ENCODE measurements at regions not wholly inside any gene's neighbourhood (a gene's known extent, or its start where the extent isn't known, plus 50 kb on each side); places are given as distances from the start of the nearest gene placed in this dataset.

DNA sequence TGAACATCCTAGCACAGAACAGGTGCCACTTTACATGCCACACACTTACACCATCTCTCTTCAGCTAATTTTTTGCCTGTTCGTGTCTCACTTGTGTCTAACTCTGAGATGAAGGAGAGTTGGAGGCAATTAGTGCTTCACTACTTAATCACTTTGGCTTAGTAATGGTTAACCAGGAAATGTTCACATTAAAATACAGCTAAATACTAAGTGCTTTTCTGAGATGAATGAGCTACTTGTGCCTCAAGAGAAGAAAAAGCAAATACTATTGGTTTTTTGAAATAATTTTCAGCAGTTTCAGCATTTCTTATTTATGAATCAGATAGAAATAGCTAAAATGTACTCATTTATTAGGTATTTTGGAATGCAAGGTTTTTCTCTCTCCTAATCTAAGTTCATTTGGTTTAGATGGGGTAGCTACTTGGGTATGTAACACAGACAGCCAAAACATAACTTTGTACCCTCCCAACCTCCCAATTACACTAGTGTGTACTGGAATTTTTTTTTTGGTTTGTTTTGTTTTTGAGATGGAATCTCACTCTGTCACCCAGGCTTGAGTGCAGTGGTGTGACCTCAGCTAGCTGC is 1474.1 kb upstream of the SEL1L start:
- Histone ChIP-seq H4K20me1 (ENCODE audit: insufficient read depth, low read length) (no peaks in the 10 kb centered on the region), H3K4me3 (ENCODE audit: low read depth in 1 of 2, low read length in 2 of 2) (no peak overlapping the region), H3K79me2 (ENCODE audit: insufficient read depth, low read length) (no peaks in the 10 kb centered on the region), H3K4me2 (ENCODE audit: insufficient read depth, low read length) (no peak overlapping the region), H2AFZ (ENCODE audit: low read depth, low read length) (no peak overlapping the region), H3K9me3 (ENCODE audit: insufficient read depth, low read length, severe bottlenecking) (no peaks in the 10 kb centered on the region), H3K27ac (ENCODE audit: low read length) (no peak overlapping the region), H3K9ac (ENCODE audit: low read depth, low read length) (no peak overlapping the region), H3K27me3 (ENCODE audit: insufficient read depth, low read length, poor library complexity) (no peaks in the 10 kb centered on the region), H3K36me3 (ENCODE audit: insufficient read depth, low read length) (no peaks in the 10 kb centered on the region), H3K4me1 (ENCODE audit: insufficient read depth, low read length) (no peaks in the 10 kb centered on the region)
- ATAC-seq (ENCODE audit: insufficient read depth, low read depth) = no peak
- DNase-seq = no peak
- TF ChIP-seq, protein P1, sequence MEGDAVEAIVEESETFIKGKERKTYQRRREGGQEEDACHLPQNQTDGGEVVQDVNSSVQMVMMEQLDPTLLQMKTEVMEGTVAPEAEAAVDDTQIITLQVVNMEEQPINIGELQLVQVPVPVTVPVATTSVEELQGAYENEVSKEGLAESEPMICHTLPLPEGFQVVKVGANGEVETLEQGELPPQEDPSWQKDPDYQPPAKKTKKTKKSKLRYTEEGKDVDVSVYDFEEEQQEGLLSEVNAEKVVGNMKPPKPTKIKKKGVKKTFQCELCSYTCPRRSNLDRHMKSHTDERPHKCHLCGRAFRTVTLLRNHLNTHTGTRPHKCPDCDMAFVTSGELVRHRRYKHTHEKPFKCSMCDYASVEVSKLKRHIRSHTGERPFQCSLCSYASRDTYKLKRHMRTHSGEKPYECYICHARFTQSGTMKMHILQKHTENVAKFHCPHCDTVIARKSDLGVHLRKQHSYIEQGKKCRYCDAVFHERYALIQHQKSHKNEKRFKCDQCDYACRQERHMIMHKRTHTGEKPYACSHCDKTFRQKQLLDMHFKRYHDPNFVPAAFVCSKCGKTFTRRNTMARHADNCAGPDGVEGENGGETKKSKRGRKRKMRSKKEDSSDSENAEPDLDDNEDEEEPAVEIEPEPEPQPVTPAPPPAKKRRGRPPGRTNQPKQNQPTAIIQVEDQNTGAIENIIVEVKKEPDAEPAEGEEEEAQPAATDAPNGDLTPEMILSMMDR (IDR thresholded peaks at IDR 0.05; ENCODE audit: borderline replicate concordance, extremely low read depth, low read length, poor library complexity, severe bottlenecking) = no peak
- TF ChIP-seq EZH2 (IDR thresholded peaks at IDR 0.05; ENCODE audit: borderline replicate concordance, low read depth, low read length, severe bottlenecking) = no peak

DNA sequence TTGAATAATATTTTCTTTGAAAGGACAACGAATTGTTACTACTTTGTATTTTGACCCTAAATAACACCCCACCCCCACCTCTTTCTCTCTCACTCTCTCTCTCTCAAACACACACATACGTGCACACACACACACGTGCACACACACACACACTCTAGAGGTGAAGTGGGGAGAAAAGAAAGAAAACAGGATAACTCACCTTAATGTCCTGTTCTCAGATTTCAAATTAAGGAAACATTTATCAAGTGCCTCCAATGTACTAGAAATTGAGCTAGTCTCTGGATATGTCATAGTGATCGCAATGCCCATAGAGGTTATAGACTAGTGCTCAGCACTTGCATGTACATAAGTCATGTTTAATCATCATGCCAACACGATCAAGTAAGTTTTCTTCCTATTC is 1483.6 kb upstream of the SEL1L start:
- no peak overlapping the region for H3K4me2 ChIP-seq (ENCODE audit: insufficient read depth, low read length)
- H3K4me3 ChIP-seq (ENCODE audit: low read depth in 1 of 2, low read length in 2 of 2) = no peak overlapping the region
- no peaks in the 10 kb centered on the region for H3K27me3 ChIP-seq (ENCODE audit: insufficient read depth, low read length, poor library complexity)
- no peak for ATAC-seq (ENCODE audit: insufficient read depth, low read depth)
- no peaks in the 10 kb centered on the region for H3K4me1 ChIP-seq (ENCODE audit: insufficient read depth, low read length)
- no peak overlapping the region for H3K9ac ChIP-seq (ENCODE audit: low read depth, low read length)
- no peak for DNase-seq
- H3K79me2 ChIP-seq (ENCODE audit: insufficient read depth, low read length) = no peaks in the 10 kb centered on the region
- no peaks in the 10 kb centered on the region for H3K9me3 ChIP-seq (ENCODE audit: insufficient read depth, low read length, severe bottlenecking)
- no peaks in the 10 kb centered on the region for H3K36me3 ChIP-seq (ENCODE audit: insufficient read depth, low read length)
- no peak overlapping the region for H2AFZ ChIP-seq (ENCODE audit: low read depth, low read length)
- H3K27ac ChIP-seq (ENCODE audit: low read length) = no peak overlapping the region
- H4K20me1 ChIP-seq (ENCODE audit: insufficient read depth, low read length) = no peaks in the 10 kb centered on the region
- TF ChIP-seq, protein P1 (IDR thresholded peaks at IDR 0.05; ENCODE audit: borderline replicate concordance, extremely low read depth, low read length, poor library complexity, severe bottlenecking) = no peak

DNA sequence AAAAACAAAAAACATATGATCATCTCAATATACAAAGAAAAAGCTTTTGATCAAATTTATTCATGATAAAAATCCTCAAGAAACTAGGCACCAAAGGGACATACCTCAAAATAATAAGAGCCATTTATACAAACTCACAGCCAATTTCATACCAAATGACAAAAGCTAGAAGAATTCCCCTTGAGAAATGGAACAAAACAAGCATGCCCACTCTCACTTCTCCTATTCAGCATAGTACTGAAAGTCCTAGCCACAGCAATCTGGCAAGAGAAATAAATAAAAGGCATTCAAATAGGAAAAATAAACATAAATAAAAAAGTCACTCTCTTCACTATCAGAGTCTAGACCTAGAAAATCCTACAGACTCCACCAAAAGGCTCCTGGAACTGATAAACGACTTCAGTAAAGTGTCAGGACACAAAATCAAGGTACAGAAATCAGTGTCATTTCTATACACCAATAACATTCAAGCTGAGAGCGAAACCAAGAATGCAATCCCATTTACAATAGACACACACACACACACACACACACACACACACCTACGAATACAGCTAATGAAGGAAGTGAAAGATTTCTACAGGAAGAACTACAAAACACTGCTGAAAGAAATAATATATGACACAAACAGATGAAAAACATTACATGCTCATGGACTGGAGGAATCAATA is 1486.2 kb upstream of the SEL1L start:
- no peak overlapping the region for H3K9ac ChIP-seq (ENCODE audit: low read depth, low read length)
- no peak overlapping the region for H2AFZ ChIP-seq (ENCODE audit: low read depth, low read length)
- H3K27me3 ChIP-seq (ENCODE audit: insufficient read depth, low read length, poor library complexity) = no peaks in the 10 kb centered on the region
- no peak overlapping the region for H3K27ac ChIP-seq (ENCODE audit: low read length)
- ATAC-seq (ENCODE audit: insufficient read depth, low read depth) (no peak), DNase-seq (no peak)
- no peaks in the 10 kb centered on the region for H3K79me2 ChIP-seq (ENCODE audit: insufficient read depth, low read length)
- no peaks in the 10 kb centered on the region for H3K36me3 ChIP-seq (ENCODE audit: insufficient read depth, low read length)
- H3K4me1 ChIP-seq (ENCODE audit: insufficient read depth, low read length) = no peaks in the 10 kb centered on the region
- H3K9me3 ChIP-seq (ENCODE audit: insufficient read depth, low read length, severe bottlenecking) = no peaks in the 10 kb centered on the region
- no peak overlapping the region for H3K4me2 ChIP-seq (ENCODE audit: insufficient read depth, low read length)
- H4K20me1 ChIP-seq (ENCODE audit: insufficient read depth, low read length) = no peaks in the 10 kb centered on the region
- TF ChIP-seq EZH2 (IDR thresholded peaks at IDR 0.05; ENCODE audit: borderline replicate concordance, low read depth, low read length, severe bottlenecking) = no peak
- TF ChIP-seq, protein P1 (IDR thresholded peaks at IDR 0.05; ENCODE audit: borderline replicate concordance, extremely low read depth, low read length, poor library complexity, severe bottlenecking) = no peak
- H3K4me3 ChIP-seq (ENCODE audit: low read depth in 1 of 2, low read length in 2 of 2) = no peak overlapping the region

Data from DND-41 (cell line).